ENCODE measurements at regions not wholly inside any gene's neighbourhood (a gene's known extent, or its start where the extent isn't known, plus 50 kb on each side); places are given as distances from the start of the nearest gene placed in this dataset.

DNA sequence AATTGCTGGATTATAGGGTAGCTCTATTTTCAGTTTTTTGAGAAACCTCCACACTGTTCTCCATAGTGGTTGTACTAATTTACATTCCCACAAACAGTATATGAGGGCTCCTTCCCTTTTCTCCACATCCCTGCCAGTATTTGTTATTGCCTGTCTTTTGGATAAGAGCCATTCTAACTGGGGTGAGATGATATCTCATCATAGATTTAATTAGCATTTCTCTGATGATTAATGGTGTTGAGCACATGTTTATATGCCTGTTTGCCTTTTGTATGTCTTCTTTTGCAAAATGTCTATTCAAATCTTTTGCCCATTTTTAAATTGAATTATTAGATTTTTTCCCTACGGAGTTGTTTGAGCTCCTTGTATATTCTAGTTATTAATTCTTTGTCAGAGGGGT lies 385.3 kb downstream of the CCER1 start:
- DNase-seq (no peak), ATAC-seq (no peak)
- H3K4me1 ChIP-seq, result no peaks in the 10 kb centered on the region
- H3K27ac ChIP-seq, result no peak overlapping the region
- H3K36me3 ChIP-seq, result no peaks in the 10 kb centered on the region
- TF ChIP-seq, protein P1, sequence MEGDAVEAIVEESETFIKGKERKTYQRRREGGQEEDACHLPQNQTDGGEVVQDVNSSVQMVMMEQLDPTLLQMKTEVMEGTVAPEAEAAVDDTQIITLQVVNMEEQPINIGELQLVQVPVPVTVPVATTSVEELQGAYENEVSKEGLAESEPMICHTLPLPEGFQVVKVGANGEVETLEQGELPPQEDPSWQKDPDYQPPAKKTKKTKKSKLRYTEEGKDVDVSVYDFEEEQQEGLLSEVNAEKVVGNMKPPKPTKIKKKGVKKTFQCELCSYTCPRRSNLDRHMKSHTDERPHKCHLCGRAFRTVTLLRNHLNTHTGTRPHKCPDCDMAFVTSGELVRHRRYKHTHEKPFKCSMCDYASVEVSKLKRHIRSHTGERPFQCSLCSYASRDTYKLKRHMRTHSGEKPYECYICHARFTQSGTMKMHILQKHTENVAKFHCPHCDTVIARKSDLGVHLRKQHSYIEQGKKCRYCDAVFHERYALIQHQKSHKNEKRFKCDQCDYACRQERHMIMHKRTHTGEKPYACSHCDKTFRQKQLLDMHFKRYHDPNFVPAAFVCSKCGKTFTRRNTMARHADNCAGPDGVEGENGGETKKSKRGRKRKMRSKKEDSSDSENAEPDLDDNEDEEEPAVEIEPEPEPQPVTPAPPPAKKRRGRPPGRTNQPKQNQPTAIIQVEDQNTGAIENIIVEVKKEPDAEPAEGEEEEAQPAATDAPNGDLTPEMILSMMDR (IDR thresholded peaks at IDR 0.05), result no peak
- no peaks in the 10 kb centered on the region for H3K27me3 ChIP-seq
- H3K9me3 ChIP-seq, result peaks cover 0 to 20% of the 10 kb centered on the region in 2 donors
- no peak overlapping the region for H3K4me3 ChIP-seq
- intact Hi-C loops (cut with DNase I), result no loop called here

DNA sequence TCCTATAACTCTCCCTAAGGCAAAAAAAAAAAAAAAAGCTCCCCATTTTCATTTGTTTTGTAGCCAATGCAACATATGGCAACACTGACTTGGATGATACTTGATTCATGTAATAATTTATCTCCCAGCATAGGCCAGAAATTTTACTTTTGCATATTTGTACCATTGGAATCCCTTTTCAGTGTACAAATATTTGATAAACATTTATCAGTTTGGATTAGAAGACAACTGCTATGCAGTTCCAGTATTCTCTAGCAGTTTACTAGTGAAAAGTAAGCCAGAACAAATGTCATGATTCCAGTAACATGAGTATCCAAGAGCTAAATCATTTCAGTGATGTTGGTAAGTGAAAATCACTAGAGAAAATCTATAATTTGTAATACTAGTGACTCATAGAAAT lies 392.3 kb downstream of the CCER1 start:
- TF ChIP-seq, protein P1 (IDR thresholded peaks at IDR 0.05), result no peak
- H3K27ac ChIP-seq, result no peak overlapping the region
- no peaks in the 10 kb centered on the region for H3K27me3 ChIP-seq
- no peaks in the 10 kb centered on the region for H3K4me1 ChIP-seq
- H3K4me3 ChIP-seq, result no peak overlapping the region
- ATAC-seq, result no peak
- DNase-seq, result no peak
- intact Hi-C loops (cut with DNase I), result no loop called here
- no peaks in the 10 kb centered on the region for H3K36me3 ChIP-seq
- peaks cover 0 to 18% of the 10 kb centered on the region in 2 donors for H3K9me3 ChIP-seq

DNA sequence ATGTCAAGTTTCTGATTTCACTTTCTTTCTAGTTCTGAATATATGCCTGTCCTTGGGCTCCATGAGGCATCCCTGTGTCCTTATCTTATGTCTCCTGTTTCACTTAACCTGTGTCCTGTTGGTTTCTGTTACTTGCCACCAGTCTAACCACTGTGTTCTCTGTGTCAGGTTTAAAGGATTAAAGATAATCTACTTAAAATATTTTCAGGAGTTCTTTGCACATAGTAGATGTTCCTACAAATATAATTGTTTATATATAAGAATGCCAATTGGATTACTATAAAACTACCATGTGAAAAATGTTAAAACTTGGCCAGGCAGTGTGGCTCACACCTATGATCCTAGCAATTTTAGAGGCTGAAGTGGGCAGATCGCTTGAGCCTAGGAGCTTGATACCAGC lies 406.4 kb downstream of the CCER1 start:
- ATAC-seq (no peak), DNase-seq (no peak)
- H3K4me3 ChIP-seq, result no peak overlapping the region
- H3K4me1 ChIP-seq, result no peaks in the 10 kb centered on the region
- intact Hi-C loops (cut with DNase I), result no loop called here
- H3K9me3 ChIP-seq, result no peaks in the 10 kb centered on the region
- TF ChIP-seq, protein P1 (IDR thresholded peaks at IDR 0.05), result no peak
- no peak overlapping the region for H3K27ac ChIP-seq
- H3K27me3 ChIP-seq, result no peaks in the 10 kb centered on the region
- no peaks in the 10 kb centered on the region for H3K36me3 ChIP-seq

DNA sequence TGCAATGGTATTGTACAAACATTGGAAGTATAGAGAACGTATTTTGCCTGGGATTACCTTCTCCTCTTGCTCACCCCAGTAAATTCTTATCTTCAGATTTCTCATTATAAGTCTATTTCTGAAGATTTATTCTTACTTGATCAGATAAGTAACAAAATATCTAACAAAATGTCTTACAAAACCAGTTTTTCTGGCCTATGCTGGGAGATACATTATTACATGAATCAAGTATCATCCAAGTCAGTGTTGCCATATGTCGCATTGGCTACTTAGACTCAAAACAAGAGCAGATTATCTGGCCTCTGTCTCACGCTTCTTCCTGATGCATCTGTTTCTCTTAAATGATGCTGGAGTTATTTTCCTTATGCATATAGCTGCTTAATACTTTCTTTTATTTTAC lies 408.5 kb downstream of the CCER1 start:
- Histone ChIP-seq H3K9me3 (no peaks in the 10 kb centered on the region), H3K4me3 (no peak overlapping the region), H3K27ac (no peak overlapping the region), H3K27me3 (no peaks in the 10 kb centered on the region), H3K36me3 (no peaks in the 10 kb centered on the region), H3K4me1 (no peaks in the 10 kb centered on the region)
- intact Hi-C loops (cut with DNase I), result no loop called here
- DNase-seq (no peak), ATAC-seq (no peak)
- TF ChIP-seq, protein P1 (IDR thresholded peaks at IDR 0.05), result no peak

DNA sequence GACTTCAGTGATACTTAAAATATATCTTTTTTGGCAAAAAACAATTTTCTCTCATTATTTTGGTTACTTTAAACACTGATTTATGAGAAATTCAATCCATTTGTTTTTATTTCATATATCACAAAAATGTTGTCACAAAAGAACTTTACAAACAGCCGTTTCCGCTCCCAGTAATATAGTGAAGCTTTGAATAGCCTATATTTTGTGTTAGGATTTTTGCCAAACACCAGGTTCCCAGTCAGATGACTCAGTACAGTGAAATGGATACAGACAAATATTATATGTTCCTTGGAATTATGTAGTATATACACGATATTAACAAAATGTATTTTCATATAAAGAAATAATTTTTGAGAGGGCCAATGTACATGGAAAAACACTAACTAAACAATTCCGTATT lies 411.1 kb downstream of the CCER1 start:
- H3K27ac ChIP-seq, result no peak overlapping the region
- DNase-seq (no peak), ATAC-seq (no peak)
- no peaks in the 10 kb centered on the region for H3K4me1 ChIP-seq
- no peaks in the 10 kb centered on the region for H3K9me3 ChIP-seq
- H3K4me3 ChIP-seq, result no peak overlapping the region
- TF ChIP-seq, protein P1 (IDR thresholded peaks at IDR 0.05), result no peak
- intact Hi-C loops (cut with DNase I), result no loop called here
- no peaks in the 10 kb centered on the region for H3K27me3 ChIP-seq
- no peaks in the 10 kb centered on the region for H3K36me3 ChIP-seq

All from left lung (tissue), 4 donors.